HCT116 (cell line): ENCODE measurements at regions not wholly inside any gene's neighbourhood (a gene's known extent, or its start where the extent isn't known, plus 50 kb on each side); places are given as distances from the start of the nearest gene placed in this dataset.

Experiments
- ATAC-seq: fragments of 200-7000 bp; cut with Tn5 transposase; 2 replicates; pipeline ENCODE4 v1.9.1; 2020; ENCODE audit warnings: mild to moderate bottlenecking, moderate library complexity
- BruUV-seq: library from RNA; stranded (reverse); fragments of 400-500 nt; replicated peaks from 2 replicates; lab custom pipeline; 2021; lab: Mats Ljungman, UMichigan
- CTCF ChIA-PET: fragments of 300-600 bp; sonication (Branson Sonifier 250); formaldehyde crosslinking; loops from one replicate; lab custom pipeline; 2021; ENCODE audit warnings: antibody characterized with exemption; lab: Charles Lee
- POLR2A ChIA-PET: fragments of 300-600, 350-600 bp; sonication (Branson Sonifier 250); formaldehyde crosslinking; loops from one replicate; lab custom pipeline; 2021; ENCODE audit warnings: antibody characterized with exemption; lab: Charles Lee
- RAD21 ChIA-PET, 2 experiments: fragments of 300-600 bp; sonication (Branson Sonifier 250); formaldehyde crosslinking; loops; one replicate each; lab custom pipeline; 2023; ENCODE audit warnings: low total read pairs in 2 of 2; ENCODE audit not compliant: uncharacterized antibody in 2 of 2, unreplicated experiment in 2 of 2, low non-redundant PET in 1 of 2; lab: Charles Lee
- DNase-seq: peaks from one replicate; pipeline ENCODE4 v3.0.0-alpha.2; 2010; ENCODE audit warnings: low read depth, low spot score
- H2AFZ ChIP-seq: fragments of 200-600 bp; shearing (Covaris generic), sonication (generic); 2 replicates; pipeline ENCODE4 v1.6.1; 2017; ENCODE audit warnings: low read depth, mixed run types, mixed read lengths, antibody characterized with exemption, low read length; ENCODE audit not compliant: poor library complexity, severe bottlenecking
- H3K27ac ChIP-seq: 2 replicates; pipeline ENCODE4 v1.5.1; 2012; ENCODE audit warnings: low read depth, low read length
- H3K27me3 ChIP-seq: fragments of 200-600 bp; sonication (generic); 2 replicates; pipeline ENCODE4 v1.6.1; 2016; ENCODE audit warnings: mixed run types, low read length, mixed read lengths; ENCODE audit not compliant: insufficient read depth
- H3K36me3 ChIP-seq, 2 experiments: fragments of 200-500 bp in 1 of 2; fragments of 200-600 bp in 1 of 2; sonication (Bioruptor generic) in 1 of 2; sonication (generic) in 1 of 2; 2 replicates each; pipeline versions ENCODE4 v1.5.1 to v1.6.1; 2014 to 2016; ENCODE audit warnings: low read length in 2 of 2, inconsistent platforms in 1 of 2, mixed read lengths in 1 of 2, mixed run types in 1 of 2; ENCODE audit not compliant: insufficient read depth in 2 of 2, control insufficient read depth in 1 of 2
- H3K4me1 ChIP-seq, 2 experiments: fragments of 200-600 bp in 1 of 2; sonication (generic) in 1 of 2; 2 replicates each; pipeline versions ENCODE4 v1.5.1 to v1.6.1; 2012 to 2017; ENCODE audit warnings: low read length in 2 of 2, inconsistent platforms in 1 of 2, mild to moderate bottlenecking in 1 of 2, mixed read lengths in 1 of 2, mixed run types in 1 of 2, moderate library complexity in 1 of 2; ENCODE audit not compliant: insufficient read depth in 2 of 2, control insufficient read depth in 1 of 2
- H3K4me2 ChIP-seq: fragments of 200-600 bp; sonication (generic); 2 replicates; pipeline ENCODE4 v1.6.1; 2017; ENCODE audit warnings: mixed run types, low read length, mixed read lengths
- H3K4me3 ChIP-seq, 2 experiments: fragments of 200-600 bp in 1 of 2; sonication (generic) in 1 of 2; replicated peaks in 1 of 2; 2 replicates each; pipeline ENCODE4 v1.5.1; 2011 to 2016; ENCODE audit warnings: low read length in 2 of 2, control low read depth in 1 of 2, low read depth in 1 of 2, mild to moderate bottlenecking in 1 of 2, mixed read lengths in 1 of 2, mixed run types in 1 of 2
- H3K79me2 ChIP-seq: fragments of 200-600 bp; sonication (generic); 2 replicates; pipeline ENCODE4 v1.6.1; 2017; ENCODE audit warnings: mild to moderate bottlenecking, mixed run types, low read length, moderate library complexity, mixed read lengths; ENCODE audit not compliant: insufficient read depth
- H3K9ac ChIP-seq: fragments of 200-600 bp; sonication (generic); 2 replicates; pipeline ENCODE4 v1.6.1; 2016; ENCODE audit warnings: low read length, mixed read lengths
- H3K9me2 ChIP-seq: fragments of 200-600 bp; sonication (generic), shearing (Covaris generic); 2 replicates; pipeline ENCODE4 v1.6.1; 2017; ENCODE audit warnings: mixed run types, mild to moderate bottlenecking, moderate library complexity; ENCODE audit not compliant: insufficient read depth
- H3K9me3 ChIP-seq, 2 experiments: fragments of 200-500 bp in 1 of 2; fragments of 200-600 bp in 1 of 2; sonication (Bioruptor generic) in 1 of 2; sonication (generic) in 1 of 2; 2 replicates each; pipeline ENCODE4 v1.6.1; 2014 to 2017; ENCODE audit warnings: low read length in 2 of 2, mixed read lengths in 2 of 2, inconsistent platforms in 1 of 2, low read depth in 1 of 2, mild to moderate bottlenecking in 1 of 2, mixed run types in 1 of 2, moderate library complexity in 1 of 2; ENCODE audit not compliant: control insufficient read depth in 1 of 2, insufficient read depth in 1 of 2
- H4K20me1 ChIP-seq: fragments of 200-600 bp; sonication (generic), shearing (Covaris generic); 2 replicates; pipeline ENCODE4 v1.6.1; 2017; ENCODE audit warnings: mixed run types, mild to moderate bottlenecking, moderate library complexity; ENCODE audit not compliant: insufficient read depth
- CBX3 ChIP-seq: IDR thresholded peaks from 2 replicates; pipeline ENCODE4 v1.6.1; 2012; ENCODE audit warnings: low read depth
- CTCF ChIP-seq, 3 experiments: fragments of 200-600 bp in 1 of 3; sonication (generic) in 1 of 3; IDR thresholded peaks in 2 of 3; conservative IDR thresholded peaks in 1 of 3; 2 replicates each; pipeline ENCODE4 v1.5.1; 2012 to 2017; ENCODE audit warnings: low read depth in 2 of 3, low read length in 2 of 3, antibody characterized with exemption in 1 of 3, borderline replicate concordance in 1 of 3, control low read depth in 1 of 3, mild to moderate bottlenecking in 1 of 3, mixed read lengths in 1 of 3, mixed run types in 1 of 3, moderate library complexity in 1 of 3; ENCODE audit not compliant: insufficient read depth in 1 of 3
- EGR1 ChIP-seq: IDR thresholded peaks from 2 replicates; pipeline ENCODE4 v1.6.1; 2012; ENCODE audit warnings: low read depth
- ELF1 ChIP-seq: IDR thresholded peaks from 2 replicates; pipeline ENCODE4 v1.6.1; 2012; ENCODE audit warnings: low read depth, borderline replicate concordance
- EZH2phosphoT487 ChIP-seq: fragments of 200-600 bp; IDR thresholded peaks from 2 replicates; pipeline ENCODE4 v1.6.1; 2018; ENCODE audit warnings: antibody characterized with exemption, borderline replicate concordance
- FOSL1 ChIP-seq: IDR thresholded peaks from 2 replicates; pipeline ENCODE4 v1.6.1; 2012; ENCODE audit warnings: low read depth
- RAD21 ChIP-seq: IDR thresholded peaks from 2 replicates; pipeline ENCODE4 v1.6.1; 2012; ENCODE audit warnings: low read depth, mild to moderate bottlenecking
- SRF ChIP-seq: IDR thresholded peaks from 2 replicates; pipeline ENCODE4 v1.6.1; 2012; ENCODE audit warnings: low read depth
- TCF7L2 ChIP-seq: IDR thresholded peaks from 2 replicates; pipeline ENCODE4 v1.7.0; 2011; ENCODE audit warnings: borderline replicate concordance, inconsistent platforms; ENCODE audit not compliant: insufficient read depth, insufficient read length; ENCODE audit errors: extremely low read depth
- ZFX ChIP-seq: fragments of 450-650 bp; IDR thresholded peaks from 2 replicates; pipeline ENCODE4 v1.6.1; 2017
- intact Hi-C: fragments of 100-400 bp; cut with micrococcal nuclease; formaldehyde crosslinking; loops from 2 replicates; pipeline ENCODE4 v1.10.0; 2022
- TF ChIP-seq, protein P1 (sequence below): IDR thresholded peaks from 2 replicates; pipeline ENCODE4 v1.6.1; 2012
- TF ChIP-seq, protein P2 (sequence below): IDR thresholded peaks from 2 replicates; pipeline ENCODE4 v1.6.1; 2012; ENCODE audit warnings: low read depth
- TF ChIP-seq, protein P3 (sequence below): IDR thresholded peaks from 2 replicates; pipeline ENCODE4 v1.6.1; 2012

DNA sequence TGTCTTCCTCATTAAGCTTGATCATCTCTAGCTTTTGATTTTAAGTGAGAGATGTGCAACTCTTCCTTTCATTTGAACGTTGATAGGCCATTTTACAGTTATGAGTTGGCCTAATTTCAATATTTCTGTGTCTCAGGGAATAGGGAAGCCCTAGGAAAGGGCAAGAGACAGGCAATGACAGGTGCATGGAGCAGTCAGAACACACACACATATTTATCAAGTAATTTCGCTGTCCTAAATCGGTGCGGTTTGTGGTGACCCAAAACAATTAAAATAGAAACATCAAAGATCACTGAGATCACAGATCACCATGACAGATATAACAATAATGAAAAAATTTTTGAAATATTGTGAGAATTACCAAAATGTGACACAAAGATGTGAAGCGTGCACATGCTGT, 87.7 kb upstream of the LSM6 start:
- no peaks in the 10 kb centered on the region for H3K36me3 ChIP-seq
- RAD21 ChIA-PET: no interaction called here
- intact Hi-C loops: no loop called here
- POLR2A ChIA-PET: no interaction called here
- H3K4me3 ChIP-seq: no peak overlapping the region
- BruUV-seq: no TSS peak
- TF ChIP-seq CTCF (IDR thresholded peaks at IDR 0.05 in 2 of 3, conservative IDR thresholded peaks at IDR 0.05 in 1 of 3; ENCODE audit: borderline replicate concordance in 1 of 3, insufficient read depth in 1 of 3, low read depth in 2 of 3, low read length in 2 of 3) (no peak), FOSL1 (no peak), RAD21 (no peak), EZH2phosphoT487 (no peak), SRF (no peak), ZFX (no peak), CBX3 (no peak), TCF7L2 (no peak), EGR1 (no peak), ELF1 (no peak)
- TF ChIP-seq, protein P1, sequence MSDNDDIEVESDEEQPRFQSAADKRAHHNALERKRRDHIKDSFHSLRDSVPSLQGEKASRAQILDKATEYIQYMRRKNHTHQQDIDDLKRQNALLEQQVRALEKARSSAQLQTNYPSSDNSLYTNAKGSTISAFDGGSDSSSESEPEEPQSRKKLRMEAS: no peak
- TF ChIP-seq, protein P2, sequence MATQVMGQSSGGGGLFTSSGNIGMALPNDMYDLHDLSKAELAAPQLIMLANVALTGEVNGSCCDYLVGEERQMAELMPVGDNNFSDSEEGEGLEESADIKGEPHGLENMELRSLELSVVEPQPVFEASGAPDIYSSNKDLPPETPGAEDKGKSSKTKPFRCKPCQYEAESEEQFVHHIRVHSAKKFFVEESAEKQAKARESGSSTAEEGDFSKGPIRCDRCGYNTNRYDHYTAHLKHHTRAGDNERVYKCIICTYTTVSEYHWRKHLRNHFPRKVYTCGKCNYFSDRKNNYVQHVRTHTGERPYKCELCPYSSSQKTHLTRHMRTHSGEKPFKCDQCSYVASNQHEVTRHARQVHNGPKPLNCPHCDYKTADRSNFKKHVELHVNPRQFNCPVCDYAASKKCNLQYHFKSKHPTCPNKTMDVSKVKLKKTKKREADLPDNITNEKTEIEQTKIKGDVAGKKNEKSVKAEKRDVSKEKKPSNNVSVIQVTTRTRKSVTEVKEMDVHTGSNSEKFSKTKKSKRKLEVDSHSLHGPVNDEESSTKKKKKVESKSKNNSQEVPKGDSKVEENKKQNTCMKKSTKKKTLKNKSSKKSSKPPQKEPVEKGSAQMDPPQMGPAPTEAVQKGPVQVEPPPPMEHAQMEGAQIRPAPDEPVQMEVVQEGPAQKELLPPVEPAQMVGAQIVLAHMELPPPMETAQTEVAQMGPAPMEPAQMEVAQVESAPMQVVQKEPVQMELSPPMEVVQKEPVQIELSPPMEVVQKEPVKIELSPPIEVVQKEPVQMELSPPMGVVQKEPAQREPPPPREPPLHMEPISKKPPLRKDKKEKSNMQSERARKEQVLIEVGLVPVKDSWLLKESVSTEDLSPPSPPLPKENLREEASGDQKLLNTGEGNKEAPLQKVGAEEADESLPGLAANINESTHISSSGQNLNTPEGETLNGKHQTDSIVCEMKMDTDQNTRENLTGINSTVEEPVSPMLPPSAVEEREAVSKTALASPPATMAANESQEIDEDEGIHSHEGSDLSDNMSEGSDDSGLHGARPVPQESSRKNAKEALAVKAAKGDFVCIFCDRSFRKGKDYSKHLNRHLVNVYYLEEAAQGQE: no peak
- TF ChIP-seq, protein P3, sequence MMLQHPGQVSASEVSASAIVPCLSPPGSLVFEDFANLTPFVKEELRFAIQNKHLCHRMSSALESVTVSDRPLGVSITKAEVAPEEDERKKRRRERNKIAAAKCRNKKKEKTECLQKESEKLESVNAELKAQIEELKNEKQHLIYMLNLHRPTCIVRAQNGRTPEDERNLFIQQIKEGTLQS: no peak
- H3K4me2 ChIP-seq: no peak overlapping the region
- DNase-seq: no peak
- CTCF ChIA-PET: no interaction called here
- no peaks in the 10 kb centered on the region for H3K9me3 ChIP-seq
- H3K79me2 ChIP-seq: no peaks in the 10 kb centered on the region
- no peaks in the 10 kb centered on the region for H3K4me1 ChIP-seq
- H3K27me3 ChIP-seq: no peaks in the 10 kb centered on the region
- H4K20me1 ChIP-seq: no peaks in the 10 kb centered on the region
- H3K27ac ChIP-seq: no peak overlapping the region
- H3K9me2 ChIP-seq: no peaks in the 10 kb centered on the region
- no peak overlapping the region for H3K9ac ChIP-seq
- no peak overlapping the region for H2AFZ ChIP-seq
- no peak for ATAC-seq
